ENCODE measurements at regions not wholly inside any gene's neighbourhood (a gene's known extent, or its start where the extent isn't known, plus 50 kb on each side); places are given as distances from the start of the nearest gene placed in this dataset.
"Not testable (repeated sequence)": the region's sequence is repeated elsewhere in the genome, so short reads cannot be mapped to it uniquely, and the experiment has no call there.

GRCh38 chr10:61818251-61818650, 83.2 kb upstream of the ARID5B start:
- FAIRE-seq; DNase-seq (ENCODE audit: low spot score): not testable (repeated sequence)

GRCh38 chr10:61819208-61819607, 82.3 kb upstream of the ARID5B start:
- no peak for FAIRE-seq
- no peak for DNase-seq (ENCODE audit: low spot score)

DNA sequence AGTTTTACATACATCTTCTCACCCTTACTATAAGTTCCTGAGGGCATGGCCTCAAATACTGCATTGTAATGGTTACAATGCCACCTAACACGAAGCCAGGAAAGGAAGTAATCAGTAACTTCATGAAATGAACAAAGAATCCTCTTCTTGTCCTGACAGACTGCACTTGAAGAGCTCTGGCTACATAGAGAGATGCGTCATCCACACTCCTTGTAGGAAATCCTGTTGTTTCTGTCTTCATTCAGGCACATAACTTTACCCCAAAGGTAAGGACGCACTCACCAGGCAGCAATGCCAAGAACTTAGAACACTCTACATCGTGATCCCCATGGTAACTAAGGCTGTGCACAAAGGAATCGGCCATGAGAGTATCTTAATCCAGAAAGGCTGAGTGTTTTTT, 80.3 kb upstream of the ARID5B start:
- FAIRE-seq (peak; percentile 9), DNase-seq (ENCODE audit: low spot score) (no peak)

DNA sequence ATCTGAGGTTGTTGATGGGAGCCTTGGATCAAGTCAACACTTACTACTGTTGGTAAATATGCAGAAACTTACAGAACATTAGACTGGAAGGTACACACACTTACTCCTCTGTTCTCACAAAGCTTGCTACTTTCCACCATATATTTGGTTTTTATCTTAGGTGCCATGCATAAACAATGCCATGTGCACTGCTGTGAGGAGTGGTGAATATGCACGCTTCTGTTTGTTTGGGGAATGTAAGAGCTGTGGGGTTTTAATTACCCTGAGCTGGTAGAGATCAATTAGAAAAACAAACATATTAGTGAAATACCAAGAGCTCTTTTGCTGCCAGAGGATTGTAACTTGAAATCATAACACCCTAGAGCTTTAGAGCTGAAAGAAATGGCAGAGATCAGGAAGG, 79.8 kb upstream of the ARID5B start:
- FAIRE-seq = no peak
- DNase-seq (ENCODE audit: low spot score) = no peak

DNA sequence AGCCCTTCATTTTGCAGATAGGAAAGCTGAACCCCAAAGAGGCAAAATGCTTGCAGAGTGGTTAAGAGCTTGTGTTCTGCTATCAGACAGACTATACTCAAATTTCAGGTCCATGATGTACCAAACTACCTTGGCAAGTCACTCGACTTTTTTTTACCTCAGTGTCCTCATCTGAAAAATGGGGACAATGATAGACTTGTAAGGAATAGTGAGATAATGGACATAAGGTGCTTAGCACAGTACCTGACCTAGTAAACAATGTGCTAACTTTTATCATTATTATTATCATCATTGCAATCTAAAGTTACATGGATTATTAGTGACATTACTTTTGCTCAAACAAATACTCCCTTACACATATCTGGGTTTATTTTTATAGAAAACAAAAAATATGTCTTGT, 79.4 kb upstream of the ARID5B start:
- FAIRE-seq (no peak), DNase-seq (ENCODE audit: low spot score) (no peak)

DNA sequence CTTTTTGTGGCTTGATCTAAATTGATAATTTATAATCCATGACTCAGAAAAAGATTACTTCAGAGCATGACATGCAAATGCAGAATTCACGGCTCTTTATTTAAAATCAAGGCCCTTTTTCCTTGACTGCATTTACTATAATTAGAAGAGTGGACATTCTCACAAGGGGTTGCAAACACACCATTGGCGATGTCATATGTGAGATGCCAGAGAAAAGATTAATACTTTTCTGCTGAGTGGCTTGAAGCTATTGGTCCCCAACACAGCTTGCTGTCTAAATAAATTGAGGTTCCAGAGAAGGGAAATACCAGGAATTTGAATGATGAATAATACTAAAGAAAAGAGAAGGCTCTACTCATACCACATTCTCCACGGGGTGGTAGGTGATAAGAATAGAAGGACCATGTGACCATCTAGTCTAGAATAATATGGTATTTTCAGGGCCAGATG, 78.7 kb upstream of the ARID5B start:
- no peak for DNase-seq (ENCODE audit: low spot score)
- no peak for FAIRE-seq

DNA sequence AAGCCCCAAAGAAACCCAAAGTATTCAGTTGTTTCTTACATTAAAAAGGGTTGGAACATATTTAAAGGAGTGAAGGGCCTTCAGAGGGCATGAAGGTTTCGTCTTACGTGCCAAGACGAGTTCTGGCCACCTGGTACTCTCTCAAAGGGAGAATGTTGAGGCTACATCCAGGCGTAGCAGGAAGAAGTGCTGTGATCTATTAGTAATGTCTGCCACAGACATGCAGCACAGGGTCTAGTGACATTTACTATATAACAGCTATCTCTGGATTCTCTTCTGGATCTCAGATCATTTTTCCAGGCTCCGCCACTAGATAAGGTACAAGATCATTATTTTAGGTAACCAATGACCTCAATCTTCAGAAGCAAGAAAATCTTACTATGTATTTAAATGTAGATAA, 76.5 kb upstream of the ARID5B start:
- no peak for DNase-seq (ENCODE audit: low spot score)

GRCh38 chr10:61825628-61826027, 75.9 kb upstream of the ARID5B start:
- DNase-seq (ENCODE audit: low spot score) = no peak
- FAIRE-seq = no peak

More for the DNA sequence above, 76.5 kb upstream of the ARID5B start:
- FAIRE-seq = no peak

GRCh38 chr10:61828034-61828433, 73.5 kb upstream of the ARID5B start:
- DNase-seq (ENCODE audit: low spot score) (no peak), FAIRE-seq (no peak)

DNA sequence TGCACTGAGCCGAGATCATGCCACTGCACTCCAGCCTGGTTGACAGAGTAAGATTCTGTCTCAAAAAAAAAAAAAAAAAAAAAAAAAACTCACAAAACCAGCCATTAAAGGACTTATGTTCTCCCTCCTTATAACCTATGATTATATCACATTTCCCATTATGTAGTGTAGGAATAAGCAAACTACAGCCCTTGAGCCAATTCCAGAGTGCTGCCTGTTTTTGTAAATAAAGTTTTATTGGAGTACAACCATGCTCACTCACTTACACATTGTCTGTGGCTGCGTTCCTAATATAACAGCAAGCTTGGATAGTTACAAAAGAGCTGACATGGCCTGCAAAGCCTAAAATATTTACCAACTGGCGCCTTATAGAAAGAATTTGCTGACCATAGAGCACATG, 72.7 kb upstream of the ARID5B start:
- FAIRE-seq (no peak), DNase-seq (ENCODE audit: low spot score) (no peak)

DNA sequence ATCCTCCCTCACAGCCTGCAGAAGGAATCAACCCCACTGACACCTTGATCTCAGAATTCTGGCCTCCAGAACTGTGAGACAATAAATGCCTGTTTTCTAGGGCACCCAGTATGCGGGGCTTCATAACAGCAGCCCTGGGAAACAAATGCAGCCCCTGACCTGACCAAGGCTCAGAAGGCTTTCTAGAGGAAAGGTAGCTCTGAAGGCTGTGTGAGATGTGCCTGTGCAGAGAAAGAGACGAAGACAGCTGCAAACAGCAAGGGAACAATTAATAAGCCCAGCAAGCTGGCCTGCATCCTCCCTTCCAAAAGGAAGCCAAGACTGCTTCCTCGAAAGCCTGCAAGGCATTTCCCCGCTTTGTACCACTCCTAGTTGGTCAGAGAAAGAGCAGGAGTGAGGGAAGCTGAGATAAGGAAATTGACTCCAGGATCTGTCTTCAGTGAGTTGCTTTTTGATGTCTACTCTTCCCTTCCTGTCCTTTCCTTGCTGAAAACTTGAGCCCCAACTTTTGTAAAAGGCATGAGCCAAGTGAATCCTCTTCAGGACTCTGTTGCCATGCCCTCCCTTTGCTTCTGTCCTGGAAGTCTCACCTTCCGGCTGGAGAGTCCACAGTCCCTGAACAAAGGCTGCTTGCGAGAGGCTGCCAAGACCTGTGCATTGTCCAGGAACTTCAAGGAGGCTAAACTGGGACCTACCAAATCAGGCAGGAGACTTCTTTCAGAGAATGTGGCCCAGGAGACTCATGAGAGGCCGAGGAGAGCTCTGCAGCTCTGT, 71.2 kb upstream of the ARID5B start:
- no peak for DNase-seq (ENCODE audit: low spot score)
- no peak for FAIRE-seq

GRCh38 chr10:61830846-61831273, 70.6 kb upstream of the ARID5B start:
- peak; percentile 23 for FAIRE-seq

GRCh38 chr10:61832866-61833481, 68.5 kb upstream of the ARID5B start:
- FAIRE-seq = no peak
- DNase-seq (ENCODE audit: low spot score) = no peak

More at GRCh38 chr10:61830846-61831273, 70.6 kb upstream of the ARID5B start:
- no peak for DNase-seq (ENCODE audit: low spot score)

DNA sequence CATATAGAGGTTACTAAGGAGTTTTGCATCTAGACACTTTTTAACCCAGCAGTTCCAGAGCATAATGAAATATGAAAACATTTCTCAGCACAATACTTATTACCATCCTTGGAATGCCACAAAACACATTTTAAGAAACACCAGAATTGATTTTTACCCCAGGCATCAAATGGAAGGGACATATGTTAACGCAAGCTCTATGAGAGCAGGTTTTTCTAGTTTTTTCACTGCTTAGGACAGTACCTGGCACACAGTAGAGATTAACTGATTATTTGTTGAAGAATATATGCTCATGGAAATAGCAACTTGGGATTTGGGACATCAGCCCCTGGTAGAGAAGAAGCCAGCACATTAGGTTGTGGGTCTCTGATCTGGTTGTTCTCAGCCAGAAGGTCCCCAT, 67.0 kb upstream of the ARID5B start:
- DNase-seq (ENCODE audit: low spot score) (no peak), FAIRE-seq (no peak)

DNA sequence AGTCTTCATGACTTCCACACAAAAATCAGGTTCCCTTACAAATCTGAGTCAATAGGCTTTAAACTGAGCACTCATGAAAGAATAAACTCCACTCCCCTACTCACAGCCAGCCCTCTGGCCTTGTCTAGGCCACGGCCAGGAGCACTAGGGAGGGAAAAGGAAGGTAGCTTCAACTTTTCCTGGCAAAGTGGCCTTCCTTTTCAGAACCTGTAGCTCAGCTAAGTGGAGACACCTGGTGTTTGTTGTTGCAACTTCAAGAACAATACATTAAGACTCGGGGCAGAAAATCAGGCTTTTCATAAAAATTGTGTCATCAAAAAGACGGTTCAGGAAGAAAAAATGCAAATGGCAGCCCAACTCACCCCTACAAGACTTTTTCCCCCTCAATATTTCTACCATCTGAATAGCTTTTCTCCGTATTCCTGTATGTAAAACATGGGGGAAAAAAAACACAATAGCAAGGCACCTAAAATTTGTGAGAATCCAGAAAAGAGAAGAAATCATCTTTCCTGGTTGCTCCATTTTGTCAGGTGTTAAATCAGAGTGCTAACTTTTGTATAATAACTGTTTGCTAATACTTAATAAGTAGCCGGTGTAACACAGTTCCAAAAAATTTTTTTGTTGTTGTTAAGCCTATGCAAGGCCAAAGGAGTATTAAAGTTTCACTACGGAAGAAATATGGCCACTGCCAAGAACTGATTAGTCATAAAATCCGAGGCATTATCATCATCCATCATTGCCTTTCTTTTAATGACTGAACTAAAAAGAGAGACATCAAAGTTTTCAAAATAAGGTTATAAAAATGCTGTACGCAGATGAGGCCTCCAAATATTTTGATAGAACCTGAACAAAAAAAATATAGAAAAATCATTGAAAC, 66.2 kb upstream of the ARID5B start:
- DNase-seq (ENCODE audit: low spot score) (peak; percentile 52), FAIRE-seq (no peak)

DNA sequence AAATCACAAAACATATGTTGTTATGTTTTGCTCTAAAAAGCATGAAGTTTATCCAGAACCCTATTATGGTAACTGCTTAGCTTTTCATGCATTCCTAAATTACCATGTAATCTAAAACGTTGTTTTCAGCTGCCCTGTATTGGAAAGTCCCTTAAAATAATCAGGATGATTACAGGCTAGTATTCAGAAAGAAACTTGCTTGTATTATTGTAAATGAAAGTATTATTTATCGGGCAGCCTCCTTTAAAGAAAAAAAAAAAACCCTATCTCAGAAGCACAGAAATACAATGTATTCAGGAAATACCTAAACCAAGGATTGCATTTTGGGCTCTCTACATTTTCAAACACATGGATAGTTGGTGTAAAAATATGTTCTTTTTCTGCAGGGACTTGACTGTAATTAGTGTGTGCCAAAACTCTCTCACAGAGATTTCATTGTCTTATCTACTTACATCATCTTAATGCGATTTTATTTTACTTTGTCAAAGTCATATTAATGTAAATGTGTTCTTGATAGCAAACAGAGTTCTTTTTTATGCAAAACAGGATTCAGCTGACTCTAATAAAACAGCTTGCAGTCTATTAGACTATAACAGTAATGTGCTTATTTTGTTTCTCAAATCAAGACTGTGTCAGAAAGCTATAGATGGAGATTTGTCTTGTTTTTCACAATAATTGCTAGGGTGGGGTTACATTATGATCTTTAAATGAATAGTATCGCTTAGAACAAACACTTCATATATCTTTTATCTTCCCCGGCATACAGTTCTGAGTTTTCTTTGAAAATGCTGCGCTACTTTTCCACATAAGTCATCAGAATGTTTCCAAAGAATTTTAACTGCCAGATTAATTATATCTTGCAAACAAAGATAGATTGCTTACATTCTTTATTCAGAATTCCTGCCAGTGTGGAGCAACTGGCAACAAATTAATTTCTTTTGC, 65.3 kb upstream of the ARID5B start:
- DNase-seq (ENCODE audit: low spot score) (no peak), FAIRE-seq (no peak)

DNA sequence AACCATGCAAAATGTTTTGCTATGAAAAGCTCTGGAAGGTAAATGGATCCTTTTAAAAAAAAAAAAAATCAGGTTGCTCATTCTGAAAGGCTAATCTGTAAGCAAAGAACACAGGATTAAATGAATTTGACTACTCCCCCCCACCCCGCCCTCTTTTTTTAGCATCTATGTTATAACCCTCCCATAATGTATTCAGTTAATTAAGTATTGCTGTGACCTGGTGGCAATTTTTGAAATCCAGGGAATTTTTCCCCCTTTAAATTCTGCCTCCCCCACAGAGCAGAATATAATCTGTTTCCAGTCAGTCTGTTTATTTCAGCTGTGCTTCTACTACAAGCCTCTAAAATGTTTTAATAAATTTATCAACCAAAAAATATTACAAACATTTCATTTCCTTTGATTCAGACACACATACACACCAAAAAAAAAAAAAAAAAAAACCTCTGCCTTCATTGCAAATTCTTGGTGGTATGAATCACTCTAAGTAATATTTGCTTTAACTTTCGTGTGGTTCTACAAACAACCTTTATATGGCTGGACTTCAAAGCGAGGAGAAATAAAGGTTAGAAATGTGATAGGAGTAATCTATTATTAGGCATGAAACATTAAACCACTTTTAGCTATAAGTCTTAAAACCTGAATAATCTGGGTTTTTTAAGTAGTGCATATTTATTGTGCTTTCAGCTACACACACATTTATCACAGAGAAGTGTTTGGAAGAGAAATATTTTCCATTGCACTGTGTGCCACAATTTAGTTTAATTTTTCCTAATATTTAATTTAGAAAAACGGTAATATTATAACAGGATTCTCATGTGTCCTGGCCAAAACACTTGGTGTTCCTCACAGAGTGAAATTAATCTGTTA, 64.4 kb upstream of the ARID5B start:
- DNase-seq (ENCODE audit: low spot score) (peak; percentile 66), FAIRE-seq (no peak)

DNA sequence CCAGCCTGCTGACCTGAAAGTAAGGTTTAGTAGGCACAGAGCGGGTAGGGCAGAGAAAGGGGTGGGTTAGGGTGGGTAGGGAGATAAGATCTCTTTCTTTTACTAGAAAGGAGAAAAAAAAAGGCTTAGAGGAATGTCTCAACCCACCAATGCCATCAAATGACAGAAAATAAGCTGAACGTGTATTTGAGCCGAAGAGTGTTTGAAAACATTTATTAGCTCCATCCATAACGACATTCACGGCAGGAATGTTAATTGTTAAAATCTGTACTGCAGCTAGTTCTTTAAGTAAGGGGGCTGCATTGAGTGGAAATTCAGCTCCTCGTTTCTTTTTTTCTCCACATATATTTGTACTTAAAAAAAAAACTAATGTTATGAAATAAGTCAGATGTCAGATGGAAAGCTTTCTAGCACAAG, 63.7 kb upstream of the ARID5B start:
- DNase-seq (ENCODE audit: low spot score) = peak; percentile 53
- FAIRE-seq = no peak

GRCh38 chr10:61839916-61840315, 61.6 kb upstream of the ARID5B start:
- DNase-seq (ENCODE audit: low spot score) = no peak
- FAIRE-seq = no peak

- no peak for FAIRE-seq
- DNase-seq (ENCODE audit: low spot score) = no peak
Measured at GRCh38 chr10:61840403-61840802, 61.1 kb upstream of the ARID5B start.

Measured in urothelium cell line (cell line).